ENCODE measurements at regions not wholly inside any gene's neighbourhood (a gene's known extent, or its start where the extent isn't known, plus 50 kb on each side); places are given as distances from the start of the nearest gene placed in this dataset.

DNA sequence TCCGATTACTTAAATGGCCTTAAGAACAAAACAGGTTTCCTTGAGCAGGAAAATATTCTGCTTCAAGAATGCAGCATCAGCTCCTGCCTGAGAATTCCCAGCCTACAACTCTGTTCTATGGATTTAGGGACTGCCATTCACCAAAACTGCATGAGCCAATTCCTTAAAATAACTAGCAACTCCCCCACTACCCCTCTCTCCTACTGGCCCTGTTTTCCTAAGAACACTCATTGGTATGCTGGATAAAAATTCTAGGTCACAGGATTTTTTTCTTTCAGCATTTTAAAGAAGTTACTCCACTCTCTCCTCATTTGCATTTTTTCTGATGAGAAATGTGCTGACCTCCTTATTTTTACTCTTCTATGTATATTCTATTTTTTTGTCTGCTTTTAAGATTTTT is 347.1 kb downstream of the IDS start:
- Histone ChIP-seq H3K4me1 (no peaks in the 10 kb centered on the region), H3K36me3 (no peaks in the 10 kb centered on the region), H3K27me3 (no peaks in the 10 kb centered on the region), H3K9me3 (peaks cover 0 to 7% (median 0%) of the 10 kb centered on the region in 4 donors), H3K4me3 (no peak overlapping the region), H3K27ac (no peak overlapping the region)
- TF ChIP-seq POLR2AphosphoS5 (IDR thresholded peaks at IDR 0.05) (no peak), EP300 (IDR thresholded peaks at IDR 0.05) (no peak), POLR2A (IDR thresholded peaks at IDR 0.05) (no peak)
- TF ChIP-seq, protein P1, sequence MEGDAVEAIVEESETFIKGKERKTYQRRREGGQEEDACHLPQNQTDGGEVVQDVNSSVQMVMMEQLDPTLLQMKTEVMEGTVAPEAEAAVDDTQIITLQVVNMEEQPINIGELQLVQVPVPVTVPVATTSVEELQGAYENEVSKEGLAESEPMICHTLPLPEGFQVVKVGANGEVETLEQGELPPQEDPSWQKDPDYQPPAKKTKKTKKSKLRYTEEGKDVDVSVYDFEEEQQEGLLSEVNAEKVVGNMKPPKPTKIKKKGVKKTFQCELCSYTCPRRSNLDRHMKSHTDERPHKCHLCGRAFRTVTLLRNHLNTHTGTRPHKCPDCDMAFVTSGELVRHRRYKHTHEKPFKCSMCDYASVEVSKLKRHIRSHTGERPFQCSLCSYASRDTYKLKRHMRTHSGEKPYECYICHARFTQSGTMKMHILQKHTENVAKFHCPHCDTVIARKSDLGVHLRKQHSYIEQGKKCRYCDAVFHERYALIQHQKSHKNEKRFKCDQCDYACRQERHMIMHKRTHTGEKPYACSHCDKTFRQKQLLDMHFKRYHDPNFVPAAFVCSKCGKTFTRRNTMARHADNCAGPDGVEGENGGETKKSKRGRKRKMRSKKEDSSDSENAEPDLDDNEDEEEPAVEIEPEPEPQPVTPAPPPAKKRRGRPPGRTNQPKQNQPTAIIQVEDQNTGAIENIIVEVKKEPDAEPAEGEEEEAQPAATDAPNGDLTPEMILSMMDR (IDR thresholded peaks at IDR 0.05) = no peak
- intact Hi-C loops (cut with DNase I; ENCODE audit: low total_unique reads) = no loop called here
- 79 to 92% (median 84%) methylated on average over 1 of the region's 1 CpG for WGBS, 5 donors
- no peak for DNase-seq

DNA sequence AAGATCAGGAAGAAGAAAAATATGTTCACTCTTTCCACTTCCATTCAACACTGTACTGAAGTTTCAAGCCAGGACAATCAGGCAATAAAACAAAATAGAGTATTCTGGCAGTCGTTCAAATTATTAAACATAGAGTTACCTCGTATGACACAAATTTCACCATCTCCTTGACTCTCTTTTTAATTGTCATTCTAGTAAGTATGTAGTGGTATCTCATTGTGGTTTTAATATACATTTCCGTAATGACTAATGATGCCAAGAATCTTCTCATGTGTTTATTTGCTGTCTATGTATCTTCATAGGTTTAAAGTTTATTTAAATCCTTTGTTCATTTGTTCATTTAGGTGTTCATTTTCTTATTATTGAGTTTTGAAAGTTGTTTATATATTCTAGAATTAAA is 352.2 kb downstream of the IDS start:
- intact Hi-C loops (cut with DNase I; ENCODE audit: low total_unique reads) = no loop called here
- TF ChIP-seq, protein P1 (IDR thresholded peaks at IDR 0.05) = no peak
- TF ChIP-seq POLR2AphosphoS5 (IDR thresholded peaks at IDR 0.05) = no peak
- no peak for TF ChIP-seq POLR2A (IDR thresholded peaks at IDR 0.05)
- no peak for TF ChIP-seq EP300 (IDR thresholded peaks at IDR 0.05)
- no peaks in the 10 kb centered on the region for H3K36me3 ChIP-seq
- no peak overlapping the region for H3K27ac ChIP-seq
- H3K9me3 ChIP-seq = peaks cover 0 to 12% (median 0%) of the 10 kb centered on the region in 4 donors
- DNase-seq = no peak
- H3K27me3 ChIP-seq = no peaks in the 10 kb centered on the region
- 59 to 74% (median 64%) methylated on average over 3 of the region's 3 CpGs for WGBS, 5 donors
- no peak overlapping the region for H3K4me3 ChIP-seq
- H3K4me1 ChIP-seq = no peaks in the 10 kb centered on the region

DNA sequence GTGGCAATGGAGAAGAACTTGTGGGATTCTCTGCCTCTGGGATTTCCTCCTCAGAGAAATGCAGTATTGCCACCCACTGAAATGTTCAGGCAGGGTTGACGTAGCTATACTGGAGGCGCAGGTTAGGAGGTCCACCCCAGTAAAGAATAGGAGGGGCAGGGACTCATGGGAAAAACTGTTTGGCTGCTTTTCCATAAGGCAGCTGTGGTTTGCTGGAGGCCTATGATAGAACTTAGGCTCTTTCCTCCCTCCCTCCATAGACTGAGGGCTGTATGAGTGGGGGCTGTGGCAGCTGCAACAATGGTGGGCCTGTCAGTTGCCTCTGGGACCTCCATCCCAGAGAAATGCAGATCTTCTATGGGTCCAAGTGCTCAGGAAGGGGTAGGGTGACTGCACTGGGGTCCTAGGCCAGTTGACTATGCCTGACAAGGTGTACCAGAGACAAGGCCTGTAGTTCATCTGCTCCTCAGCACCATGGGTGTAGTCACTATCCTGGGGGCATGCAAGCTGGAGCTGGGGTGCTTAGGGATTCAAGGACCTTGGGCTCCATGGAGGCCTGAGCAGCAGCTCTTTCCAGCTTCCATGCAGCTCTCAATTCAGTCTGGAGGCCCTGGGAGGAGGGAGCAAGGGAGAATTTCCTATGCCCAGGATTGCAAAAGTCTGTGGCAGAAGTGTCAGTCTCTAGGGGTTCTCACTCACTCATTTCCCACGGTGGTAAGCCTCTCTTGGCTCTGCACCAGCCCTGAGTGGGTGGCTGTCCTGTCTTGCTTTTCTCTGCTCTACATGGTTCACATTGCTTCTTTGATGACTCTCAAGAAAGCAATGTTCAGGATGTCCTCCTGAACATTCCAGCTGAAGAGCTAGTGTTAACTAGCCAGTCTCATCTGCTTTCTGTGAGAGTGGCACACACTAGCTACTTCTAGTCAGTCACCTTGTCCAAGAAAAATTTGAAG is 353.0 kb downstream of the IDS start:
- peaks cover 0 to 12% (median 0%) of the 10 kb centered on the region in 4 donors for H3K9me3 ChIP-seq
- no peak for TF ChIP-seq POLR2AphosphoS5 (IDR thresholded peaks at IDR 0.05)
- intact Hi-C loops (cut with DNase I; ENCODE audit: low total_unique reads) = no loop called here

DNA sequence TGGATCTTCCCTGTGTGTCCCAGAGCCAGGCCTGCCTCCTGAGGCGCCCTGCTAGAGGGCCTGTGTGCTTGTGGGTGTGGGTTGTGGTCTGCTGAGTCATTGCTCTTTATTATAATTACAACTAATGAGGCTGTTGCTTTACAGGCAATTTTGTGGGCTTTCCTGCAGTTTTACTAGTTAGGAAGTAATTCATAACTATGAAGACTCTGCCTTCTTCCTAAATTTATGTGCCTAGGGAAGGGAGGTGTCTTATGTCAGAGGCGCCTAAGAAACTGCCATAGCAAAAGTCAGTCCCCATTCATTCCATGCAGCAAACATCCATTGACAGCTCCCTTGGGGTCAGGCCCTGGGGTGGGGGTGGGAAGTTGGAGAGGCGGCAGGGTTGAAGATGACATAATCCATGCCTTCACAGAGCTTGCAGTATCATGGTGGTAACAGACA is 359.2 kb downstream of the IDS start:
- Histone ChIP-seq H3K27me3 (no peaks in the 10 kb centered on the region), H3K4me3 (no peak overlapping the region), H3K4me1 (no peaks in the 10 kb centered on the region), H3K36me3 (no peaks in the 10 kb centered on the region), H3K27ac (no peak overlapping the region), H3K9me3 (peaks cover 0 to 12% (median 0%) of the 10 kb centered on the region in 4 donors)
- WGBS, 5 donors = 55 to 80% (median 62%) methylated on average over 3 of the region's 3 CpGs
- intact Hi-C loops (cut with DNase I; ENCODE audit: low total_unique reads) = no loop called here
- TF ChIP-seq POLR2AphosphoS5 (IDR thresholded peaks at IDR 0.05) = no peak
- TF ChIP-seq, protein P1 (IDR thresholded peaks at IDR 0.05) = no peak
- no peak for TF ChIP-seq EP300 (IDR thresholded peaks at IDR 0.05)
- no peak for TF ChIP-seq POLR2A (IDR thresholded peaks at IDR 0.05)
- DNase-seq = no peak

More for the DNA sequence above, 353.0 kb downstream of the IDS start:
- H3K4me1 ChIP-seq = no peaks in the 10 kb centered on the region
- 59 to 100% (median 77%) methylated on average over 2 to 3 of the region's 3 CpGs for WGBS, 5 donors
- no peak overlapping the region for H3K27ac ChIP-seq
- H3K4me3 ChIP-seq = no peak overlapping the region
- H3K27me3 ChIP-seq = no peaks in the 10 kb centered on the region
- H3K36me3 ChIP-seq = no peaks in the 10 kb centered on the region
- DNase-seq = no peak

DNA sequence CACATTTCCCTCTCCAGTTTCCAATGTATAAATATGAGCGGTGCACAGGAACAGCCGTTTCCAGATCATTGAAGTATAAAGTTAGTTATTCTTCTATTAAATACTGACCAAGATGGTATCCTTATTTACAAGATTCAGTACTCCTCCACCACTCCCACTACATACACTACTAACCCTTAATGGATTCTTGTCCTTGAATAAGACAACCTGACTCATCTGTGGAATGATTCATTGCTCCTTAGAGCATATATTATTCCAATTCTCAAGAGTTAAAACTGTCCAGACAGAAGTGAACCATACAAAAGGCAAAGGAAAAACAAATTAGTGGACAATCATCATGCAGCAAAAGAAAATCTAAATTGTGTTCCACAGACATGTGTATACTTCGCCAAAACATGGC is 373.3 kb downstream of the IDS start:
- H3K4me1 ChIP-seq = no peaks in the 10 kb centered on the region
- no peaks in the 10 kb centered on the region for H3K27me3 ChIP-seq
- DNase-seq = no peak
- H3K4me3 ChIP-seq = no peak overlapping the region
- H3K9me3 ChIP-seq = no peaks in the 10 kb centered on the region
- H3K27ac ChIP-seq = no peak overlapping the region
- 78 to 92% (median 85%) methylated on average over 3 of the region's 3 CpGs for WGBS, 5 donors
- intact Hi-C loops (cut with DNase I; ENCODE audit: low total_unique reads) = no loop called here
- TF ChIP-seq POLR2A (IDR thresholded peaks at IDR 0.05) = no peak
- TF ChIP-seq POLR2AphosphoS5 (IDR thresholded peaks at IDR 0.05) = no peak
- TF ChIP-seq, protein P1 (IDR thresholded peaks at IDR 0.05) = no peak
- TF ChIP-seq EP300 (IDR thresholded peaks at IDR 0.05) = no peak
- H3K36me3 ChIP-seq = no peaks in the 10 kb centered on the region
